Effector memory CD8-positive, alpha-beta T cell (primary cell): ENCODE measurements at regions not wholly inside any gene's neighbourhood (a gene's known extent, or its start where the extent isn't known, plus 50 kb on each side); places are given as distances from the start of the nearest gene placed in this dataset.
"Not testable (repeated sequence)": the region's sequence is repeated elsewhere in the genome, so short reads cannot be mapped to it uniquely, and the experiment has no call there.

Source experiments
- ATAC-seq: fragments of 150-1000 bp; cut with Tn5 transposase; replicated peaks from 2 replicates; pipeline ENCODE4 v1.10.0; 2021; ENCODE audit warnings: mild to moderate bottlenecking, moderate library complexity
- DNase-seq, 3 experiments: peaks; one replicate each; pipeline ENCODE4 v3.0.0; 2021
- H3K27ac Mint-ChIP-seq, 2 donors: one replicate each; pipeline ENCODE4 v1.8.0; 2022; ENCODE audit warnings: mild to moderate bottlenecking in 2 of 2, mixed read lengths in 2 of 2, moderate library complexity in 2 of 2
- H3K27me3 Mint-ChIP-seq, 2 donors: one replicate each; pipeline ENCODE4 v1.8.0; 2022; ENCODE audit warnings: mixed read lengths in 2 of 2
- H3K36me3 Mint-ChIP-seq: one replicate; pipeline ENCODE4 v1.8.0; 2022; ENCODE audit warnings: mild to moderate bottlenecking, moderate library complexity, mixed read lengths; ENCODE audit not compliant: insufficient read depth
- H3K4me1 Mint-ChIP-seq, 2 donors: one replicate each; pipeline ENCODE4 v1.8.0; 2022; ENCODE audit warnings: low read depth in 2 of 2, mixed read lengths in 2 of 2
- H3K4me3 Mint-ChIP-seq, 2 donors: one replicate each; pipeline ENCODE4 v1.8.0; 2022; ENCODE audit warnings: mild to moderate bottlenecking in 2 of 2, mixed read lengths in 2 of 2, moderate library complexity in 2 of 2
- H3K9me3 Mint-ChIP-seq, 2 donors: one replicate each; pipeline ENCODE4 v1.8.0; 2022; ENCODE audit warnings: mixed read lengths in 2 of 2

GRCh38 chr6:167747645-167748044 lies 79.1 kb upstream of the AFDN start:
- ATAC-seq (no peak), DNase-seq (no peak)
- Mint-ChIP-seq H3K27ac (no peak overlapping the region), H3K27me3 (peaks cover 14 to 21% of the 10 kb centered on the region in 2 donors), H3K4me1 (no peaks in the 10 kb centered on the region), H3K4me3 (no peak overlapping the region), H3K36me3 (no peaks in the 10 kb centered on the region), H3K9me3 (no peaks in the 10 kb centered on the region)

- Mint-ChIP-seq H3K27me3 (peaks cover 14 to 21% of the 10 kb centered on the region in 2 donors), H3K4me1 (no peaks in the 10 kb centered on the region), H3K9me3 (no peaks in the 10 kb centered on the region), H3K27ac (no peak overlapping the region), H3K4me3 (no peak overlapping the region), H3K36me3 (no peaks in the 10 kb centered on the region)
- DNase-seq (no peak), ATAC-seq (no peak)
Measured at GRCh38 chr6:167748046-167748445, 78.7 kb upstream of the AFDN start.

- H3K27ac Mint-ChIP-seq = no peak overlapping the region
- DNase-seq (no peak), ATAC-seq (no peak)
- H3K4me3 Mint-ChIP-seq = no peak overlapping the region
- H3K27me3 Mint-ChIP-seq = peaks cover 17 to 25% of the 10 kb centered on the region in 2 donors
- no peaks in the 10 kb centered on the region for H3K36me3 Mint-ChIP-seq
- H3K9me3 Mint-ChIP-seq = no peaks in the 10 kb centered on the region
- no peaks in the 10 kb centered on the region for H3K4me1 Mint-ChIP-seq
Measured at GRCh38 chr6:167748458-167749379, 78.0 kb upstream of the AFDN start.

GRCh38 chr6:167750956-167751358 lies 75.8 kb upstream of the AFDN start:
- Mint-ChIP-seq H3K27ac (no peak overlapping the region), H3K9me3 (no peaks in the 10 kb centered on the region), H3K4me3 (no peak overlapping the region), H3K4me1 (no peaks in the 10 kb centered on the region), H3K27me3 (peaks cover 25 to 31% of the 10 kb centered on the region in 2 donors), H3K36me3 (no peaks in the 10 kb centered on the region)
- DNase-seq (no peak), ATAC-seq (no peak)

GRCh38 chr6:167751579-167752115 lies 75.1 kb upstream of the AFDN start:
- H3K27ac Mint-ChIP-seq = no peak overlapping the region
- no peaks in the 10 kb centered on the region for H3K36me3 Mint-ChIP-seq
- ATAC-seq = no peak
- no peaks in the 10 kb centered on the region for H3K4me1 Mint-ChIP-seq
- DNase-seq = no peak
- H3K9me3 Mint-ChIP-seq = no peaks in the 10 kb centered on the region
- no peak overlapping the region for H3K4me3 Mint-ChIP-seq
- H3K27me3 Mint-ChIP-seq = peaks cover 25 to 29% of the 10 kb centered on the region in 2 donors

GRCh38 chr6:167753281-167753680 lies 73.4 kb upstream of the AFDN start:
- not testable (repeated sequence) for H3K36me3 Mint-ChIP-seq, H3K4me3 Mint-ChIP-seq, H3K27ac Mint-ChIP-seq, ATAC-seq, H3K4me1 Mint-ChIP-seq, DNase-seq, H3K9me3 Mint-ChIP-seq
- H3K27me3 Mint-ChIP-seq = peaks cover 34 to 37% of the 10 kb centered on the region in 2 donors

GRCh38 chr6:167754691-167755090 lies 72.0 kb upstream of the AFDN start:
- DNase-seq = no peak
- Mint-ChIP-seq H3K9me3 (no peaks in the 10 kb centered on the region), H3K4me3 (no peak overlapping the region), H3K4me1 (no peaks in the 10 kb centered on the region), H3K27me3 (peaks cover 45 to 49% of the 10 kb centered on the region in 2 donors), H3K27ac (no peak overlapping the region), H3K36me3 (peaks cover 4% of the 10 kb centered on the region)
- ATAC-seq = no peak

GRCh38 chr6:167755461-167755860 lies 71.2 kb upstream of the AFDN start:
- Mint-ChIP-seq H3K27me3 (peaks cover 45 to 53% of the 10 kb centered on the region in 2 donors), H3K9me3 (no peaks in the 10 kb centered on the region), H3K4me1 (no peaks in the 10 kb centered on the region), H3K4me3 (no peak overlapping the region), H3K36me3 (peaks cover 4% of the 10 kb centered on the region), H3K27ac (no peak overlapping the region)
- no peak for DNase-seq
- ATAC-seq = no peak

GRCh38 chr6:167756597-167756996 lies 70.1 kb upstream of the AFDN start:
- DNase-seq (no peak), ATAC-seq (no peak)
- H3K36me3 Mint-ChIP-seq = peaks cover 4% of the 10 kb centered on the region
- H3K9me3 Mint-ChIP-seq = no peaks in the 10 kb centered on the region
- no peak overlapping the region for H3K27ac Mint-ChIP-seq
- no peaks in the 10 kb centered on the region for H3K4me1 Mint-ChIP-seq
- H3K27me3 Mint-ChIP-seq = peaks cover 41 to 53% of the 10 kb centered on the region in 2 donors
- H3K4me3 Mint-ChIP-seq = no peak overlapping the region

GRCh38 chr6:167757249-167757648 lies 69.5 kb upstream of the AFDN start:
- H3K4me1 Mint-ChIP-seq = no peaks in the 10 kb centered on the region
- no peak for DNase-seq
- peaks cover 4% of the 10 kb centered on the region for H3K36me3 Mint-ChIP-seq
- no peak overlapping the region for H3K4me3 Mint-ChIP-seq
- H3K27ac Mint-ChIP-seq = no peak overlapping the region
- peaks cover 34 to 46% of the 10 kb centered on the region in 2 donors for H3K27me3 Mint-ChIP-seq
- ATAC-seq = no peak
- H3K9me3 Mint-ChIP-seq = no peaks in the 10 kb centered on the region

- Mint-ChIP-seq H3K27me3 (peaks cover 30 to 45% of the 10 kb centered on the region in 2 donors), H3K4me1 (no peaks in the 10 kb centered on the region), H3K36me3 (peaks cover 4% of the 10 kb centered on the region), H3K27ac (no peak overlapping the region), H3K9me3 (no peaks in the 10 kb centered on the region), H3K4me3 (no peak overlapping the region)
- ATAC-seq (no peak), DNase-seq (no peak)
Measured at GRCh38 chr6:167757821-167758220, 68.9 kb upstream of the AFDN start.

- DNase-seq (no peak), ATAC-seq (no peak)
Measured at GRCh38 chr6:167758309-167759023, 68.2 kb upstream of the AFDN start.

GRCh38 chr6:167759206-167759605 lies 67.5 kb upstream of the AFDN start:
- DNase-seq (no peak), ATAC-seq (no peak)
- no peak overlapping the region for H3K4me3 Mint-ChIP-seq
- no peaks in the 10 kb centered on the region for H3K9me3 Mint-ChIP-seq
- no peaks in the 10 kb centered on the region for H3K4me1 Mint-ChIP-seq
- H3K36me3 Mint-ChIP-seq = peaks cover 6% of the 10 kb centered on the region
- H3K27ac Mint-ChIP-seq = no peak overlapping the region
- H3K27me3 Mint-ChIP-seq = peaks cover 23 to 36% of the 10 kb centered on the region in 2 donors

More at GRCh38 chr6:167758309-167759023, 68.2 kb upstream of the AFDN start:
- Mint-ChIP-seq H3K27ac (no peak overlapping the region), H3K36me3 (peaks cover 6% of the 10 kb centered on the region), H3K4me3 (no peak overlapping the region), H3K27me3 (peaks cover 30 to 44% of the 10 kb centered on the region in 2 donors), H3K4me1 (no peaks in the 10 kb centered on the region), H3K9me3 (no peaks in the 10 kb centered on the region)
